ENCODE measurements at regions not wholly inside any gene's neighbourhood (a gene's known extent, or its start where the extent isn't known, plus 50 kb on each side); places are given as distances from the start of the nearest gene placed in this dataset.

DNA sequence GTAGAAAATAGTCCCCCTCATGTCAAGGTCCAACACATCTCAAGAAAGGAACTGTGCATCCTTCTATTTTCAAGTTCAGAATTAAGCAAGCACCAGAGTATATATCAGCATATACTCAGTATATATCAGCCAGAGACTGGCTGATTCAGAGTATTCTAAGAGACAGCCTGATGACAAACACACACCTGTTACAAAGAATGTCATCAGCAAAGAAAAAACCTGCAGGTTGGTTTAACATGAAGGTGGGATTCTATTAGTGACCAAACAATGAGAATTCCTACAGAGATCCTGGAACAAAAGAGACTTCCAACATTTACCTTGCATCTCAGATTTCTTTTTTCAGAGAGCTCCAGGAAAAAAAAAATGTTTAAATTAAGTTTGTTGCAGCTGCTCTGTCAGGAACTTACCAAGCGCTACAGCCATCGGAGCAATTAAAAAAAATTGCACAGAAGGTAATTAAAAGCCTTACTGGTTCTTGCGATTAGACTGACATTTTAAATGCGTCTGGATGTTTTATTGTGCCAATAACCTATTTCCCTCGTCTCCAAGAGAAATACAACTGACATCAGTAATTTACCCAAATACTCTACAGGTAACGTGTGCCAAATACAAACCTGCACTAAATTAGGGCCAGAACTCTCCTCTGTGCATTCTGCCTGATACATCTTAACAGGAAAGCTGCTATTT, 218.1 kb downstream of the HNMT start:
- TF ChIP-seq, protein P1, sequence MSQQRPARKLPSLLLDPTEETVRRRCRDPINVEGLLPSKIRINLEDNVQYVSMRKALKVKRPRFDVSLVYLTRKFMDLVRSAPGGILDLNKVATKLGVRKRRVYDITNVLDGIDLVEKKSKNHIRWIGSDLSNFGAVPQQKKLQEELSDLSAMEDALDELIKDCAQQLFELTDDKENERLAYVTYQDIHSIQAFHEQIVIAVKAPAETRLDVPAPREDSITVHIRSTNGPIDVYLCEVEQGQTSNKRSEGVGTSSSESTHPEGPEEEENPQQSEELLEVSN (IDR thresholded peaks at IDR 0.05; ENCODE audit: borderline replicate concordance, low read depth): no peak
- TF ChIP-seq RAD21 (conservative IDR thresholded peaks at IDR 0.05 in 1 of 2, IDR thresholded peaks at IDR 0.05 in 1 of 2) (no peak), TFCP2L1 (CRISPR knock-in tag; IDR thresholded peaks at IDR 0.05) (no peak), JUN (IDR thresholded peaks at IDR 0.05) (no peak), CBX2 (IDR thresholded peaks at IDR 0.05; ENCODE audit: borderline replicate concordance, low read depth) (no peak), CHD4 (IDR thresholded peaks at IDR 0.05; ENCODE audit: borderline replicate concordance) (no peak), POLR2A (IDR thresholded peaks at IDR 0.05; ENCODE audit: low read length) (no peak), HOXA7 (CRISPR knock-in tag; IDR thresholded peaks at IDR 0.05) (no peak), MYC (IDR thresholded peaks at IDR 0.05; ENCODE audit: borderline replicate concordance, low read length) (no peak), HDAC2 (IDR thresholded peaks at IDR 0.05) (no peak)
- TF ChIP-seq, protein P2, sequence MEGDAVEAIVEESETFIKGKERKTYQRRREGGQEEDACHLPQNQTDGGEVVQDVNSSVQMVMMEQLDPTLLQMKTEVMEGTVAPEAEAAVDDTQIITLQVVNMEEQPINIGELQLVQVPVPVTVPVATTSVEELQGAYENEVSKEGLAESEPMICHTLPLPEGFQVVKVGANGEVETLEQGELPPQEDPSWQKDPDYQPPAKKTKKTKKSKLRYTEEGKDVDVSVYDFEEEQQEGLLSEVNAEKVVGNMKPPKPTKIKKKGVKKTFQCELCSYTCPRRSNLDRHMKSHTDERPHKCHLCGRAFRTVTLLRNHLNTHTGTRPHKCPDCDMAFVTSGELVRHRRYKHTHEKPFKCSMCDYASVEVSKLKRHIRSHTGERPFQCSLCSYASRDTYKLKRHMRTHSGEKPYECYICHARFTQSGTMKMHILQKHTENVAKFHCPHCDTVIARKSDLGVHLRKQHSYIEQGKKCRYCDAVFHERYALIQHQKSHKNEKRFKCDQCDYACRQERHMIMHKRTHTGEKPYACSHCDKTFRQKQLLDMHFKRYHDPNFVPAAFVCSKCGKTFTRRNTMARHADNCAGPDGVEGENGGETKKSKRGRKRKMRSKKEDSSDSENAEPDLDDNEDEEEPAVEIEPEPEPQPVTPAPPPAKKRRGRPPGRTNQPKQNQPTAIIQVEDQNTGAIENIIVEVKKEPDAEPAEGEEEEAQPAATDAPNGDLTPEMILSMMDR (IDR thresholded peaks at IDR 0.05): no peak
- TF ChIP-seq, protein P3, sequence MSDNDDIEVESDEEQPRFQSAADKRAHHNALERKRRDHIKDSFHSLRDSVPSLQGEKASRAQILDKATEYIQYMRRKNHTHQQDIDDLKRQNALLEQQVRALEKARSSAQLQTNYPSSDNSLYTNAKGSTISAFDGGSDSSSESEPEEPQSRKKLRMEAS (IDR thresholded peaks at IDR 0.05): no peak

All from A549 (cell line).